ENCODE measurements at regions not wholly inside any gene's neighbourhood (a gene's known extent, or its start where the extent isn't known, plus 50 kb on each side); places are given as distances from the start of the nearest gene placed in this dataset.
"Not testable (repeated sequence)": the region's sequence is repeated elsewhere in the genome, so short reads cannot be mapped to it uniquely, and the experiment has no call there.

- H3K27ac ChIP-seq: no peak overlapping the region
- no peaks in the 10 kb centered on the region for H3K27me3 ChIP-seq
- 75 to 84% (median 80%) methylated on average over 12 of the region's 12 CpGs for WGBS, 3 donors
- no peaks in the 10 kb centered on the region for H3K4me1 ChIP-seq (ENCODE audit: insufficient read depth)
- peaks cover 1 to 3% of the 10 kb centered on the region in 2 donors for H3K9me3 ChIP-seq
- H3K4me3 ChIP-seq: no peak overlapping the region
- H3K36me3 ChIP-seq: no peaks in the 10 kb centered on the region
- intact Hi-C loops (cut with DNase I): no loop called here
- DNase-seq: no peak
- no peak for TF ChIP-seq CTCF (IDR thresholded peaks at IDR 0.05)
- TF ChIP-seq POLR2A (IDR thresholded peaks at IDR 0.05): no peak
- no peak for TF ChIP-seq EP300 (IDR thresholded peaks at IDR 0.05)
Measured at GRCh38 chr2:89818873-89819272, 1127.4 kb downstream of the RPIA start.

GRCh38 chr2:89819809-89820208, 1128.3 kb downstream of the RPIA start:
- no peak for DNase-seq
- no peak for TF ChIP-seq CTCF (IDR thresholded peaks at IDR 0.05)
- TF ChIP-seq EP300 (IDR thresholded peaks at IDR 0.05): no peak
- no peak for TF ChIP-seq POLR2A (IDR thresholded peaks at IDR 0.05)
- no peak overlapping the region for H3K27ac ChIP-seq
- H3K9me3 ChIP-seq: peaks cover 0 to under 1% of the 10 kb centered on the region in 2 donors
- no peaks in the 10 kb centered on the region for H3K4me1 ChIP-seq (ENCODE audit: insufficient read depth)
- WGBS, 3 donors: 82 to 87% (median 87%) methylated on average over 2 of the region's 2 CpGs
- H3K4me3 ChIP-seq: no peak overlapping the region
- intact Hi-C loops (cut with DNase I): no loop called here
- no peaks in the 10 kb centered on the region for H3K36me3 ChIP-seq
- H3K27me3 ChIP-seq: no peaks in the 10 kb centered on the region

GRCh38 chr2:89820248-89820647, 1128.8 kb downstream of the RPIA start:
- TF ChIP-seq POLR2A (IDR thresholded peaks at IDR 0.05): no peak
- TF ChIP-seq CTCF (IDR thresholded peaks at IDR 0.05): no peak
- no peak for TF ChIP-seq EP300 (IDR thresholded peaks at IDR 0.05)
- no peaks in the 10 kb centered on the region for H3K27me3 ChIP-seq
- intact Hi-C loops (cut with DNase I): no loop called here
- no peaks in the 10 kb centered on the region for H3K4me1 ChIP-seq (ENCODE audit: insufficient read depth)
- WGBS, 3 donors: 60 to 72% (median 68%) methylated on average over 9 of the region's 9 CpGs
- no peak for DNase-seq
- no peak overlapping the region for H3K27ac ChIP-seq
- H3K4me3 ChIP-seq: no peak overlapping the region
- H3K36me3 ChIP-seq: no peaks in the 10 kb centered on the region
- H3K9me3 ChIP-seq: peaks cover 0 to 4% of the 10 kb centered on the region in 2 donors

GRCh38 chr2:89821455-89821945, 1130.0 kb downstream of the RPIA start:
- H3K4me3 ChIP-seq: no peak overlapping the region
- TF ChIP-seq EP300 (IDR thresholded peaks at IDR 0.05) (no peak), POLR2A (IDR thresholded peaks at IDR 0.05) (no peak), CTCF (IDR thresholded peaks at IDR 0.05) (no peak)
- peaks cover 0 to 4% of the 10 kb centered on the region in 2 donors for H3K9me3 ChIP-seq
- WGBS, 3 donors: 56 to 69% (median 65%) methylated on average over 8 of the region's 8 CpGs
- no peak for DNase-seq
- H3K27me3 ChIP-seq: no peaks in the 10 kb centered on the region
- no peak overlapping the region for H3K27ac ChIP-seq
- intact Hi-C loops (cut with DNase I): no loop called here
- no peaks in the 10 kb centered on the region for H3K36me3 ChIP-seq
- H3K4me1 ChIP-seq (ENCODE audit: insufficient read depth): no peaks in the 10 kb centered on the region

- H3K9me3 ChIP-seq; intact Hi-C loops (cut with DNase I): not testable (repeated sequence)
Measured at GRCh38 chr2:89822342-89822741, 1130.9 kb downstream of the RPIA start.

More at GRCh38 chr2:89822342-89822741, 1130.9 kb downstream of the RPIA start:
- H3K4me3 ChIP-seq; H3K4me1 ChIP-seq (ENCODE audit: insufficient read depth); DNase-seq; H3K27ac ChIP-seq; H3K27me3 ChIP-seq; H3K36me3 ChIP-seq: not testable (repeated sequence)
- 70 to 77% (median 71%) methylated on average over 11 of the region's 11 CpGs for WGBS, 3 donors
